ENCODE measurements at regions not wholly inside any gene's neighbourhood (a gene's known extent, or its start where the extent isn't known, plus 50 kb on each side); places are given as distances from the start of the nearest gene placed in this dataset.

- TF ChIP-seq POLR2AphosphoS5 (IDR thresholded peaks at IDR 0.05) = no peak
- TF ChIP-seq POLR2A (IDR thresholded peaks at IDR 0.05) = no peak
- no peak for TF ChIP-seq CTCF (IDR thresholded peaks at IDR 0.05)
- TF ChIP-seq EP300 (IDR thresholded peaks at IDR 0.05; ENCODE audit: low read depth) = no peak
Observed at GRCh38 chr7:85475071-85475470, 288.2 kb upstream of the SEMA3D start.
